Omental fat pad (tissue), 3 donors: ENCODE measurements at regions not wholly inside any gene's neighbourhood (a gene's known extent, or its start where the extent isn't known, plus 50 kb on each side); places are given as distances from the start of the nearest gene placed in this dataset.
"Not testable (repeated sequence)": the region's sequence is repeated elsewhere in the genome, so short reads cannot be mapped to it uniquely, and the experiment has no call there.

Experiments used
- ATAC-seq: fragments of 150-250 bp; one replicate; pipeline ENCODE4 v1.9.1; 2016; ENCODE audit warnings: mild to moderate bottlenecking, moderate library complexity; ENCODE audit not compliant: low FRiP score
- DNase-seq: peaks from one replicate; pipeline ENCODE4 v3.0.0-alpha.2; 2019; ENCODE audit warnings: low spot score
- CTCF ChIP-seq, 3 donors: fragments of 450-650 bp; IDR thresholded peaks; one replicate each; pipeline ENCODE4 v1.5.1; 2016 to 2017; ENCODE audit warnings: antibody characterized with exemption in 3 of 3, mild to moderate bottlenecking in 3 of 3, moderate library complexity in 2 of 3

DNA sequence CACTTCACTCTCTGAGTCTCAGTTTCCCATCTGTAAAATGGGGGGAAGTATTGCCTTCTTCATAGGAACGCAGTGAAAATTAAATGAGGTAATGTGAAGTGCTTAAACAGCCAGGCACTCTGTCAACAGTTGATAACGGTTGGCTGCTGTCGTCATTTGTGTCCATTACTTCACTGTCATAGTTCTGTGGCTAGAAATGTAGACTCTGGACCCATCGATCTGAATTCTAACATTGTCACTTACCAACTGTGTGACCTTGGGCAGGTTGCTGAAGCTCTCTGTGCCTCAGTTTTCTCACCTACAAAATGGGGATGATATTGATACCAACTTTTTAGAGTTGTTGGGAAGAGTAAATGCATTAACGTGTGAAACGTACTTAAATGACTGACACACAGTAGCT lies 152.6 kb downstream of the PTPRU start:
- no peak for TF ChIP-seq CTCF (IDR thresholded peaks at IDR 0.05)
- DNase-seq (no peak), ATAC-seq (no peak)

DNA sequence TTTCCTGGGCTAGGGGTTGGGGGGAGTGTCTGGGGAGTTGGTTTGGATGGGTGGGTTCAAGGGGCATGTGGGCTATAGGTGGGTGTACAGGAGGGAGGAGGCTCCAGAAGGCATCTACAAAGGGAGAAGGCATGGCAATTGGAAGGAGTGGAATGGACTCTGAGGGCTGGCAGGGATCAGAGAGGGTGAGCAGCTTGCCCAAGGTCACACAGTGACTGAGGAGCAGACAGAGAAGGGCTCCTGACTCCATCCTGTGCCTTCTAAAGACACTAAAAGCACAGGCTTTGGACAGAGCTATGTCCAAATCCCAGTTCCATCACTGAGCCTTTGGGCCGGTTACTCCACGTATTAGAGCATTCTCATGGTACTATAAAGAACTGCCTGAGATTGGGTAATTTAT lies 151.8 kb downstream of the PTPRU start:
- TF ChIP-seq CTCF (IDR thresholded peaks at IDR 0.05) = no peak
- DNase-seq = no peak
- ATAC-seq = no peak

- no peak for TF ChIP-seq CTCF (IDR thresholded peaks at IDR 0.05)
- DNase-seq = no peak
- ATAC-seq = no peak
Observed at GRCh38 chr1:29387210-29387609, 150.9 kb downstream of the PTPRU start.

- not testable (repeated sequence) for ATAC-seq, DNase-seq
Observed at GRCh38 chr1:29386453-29386852, 150.1 kb downstream of the PTPRU start.

DNA sequence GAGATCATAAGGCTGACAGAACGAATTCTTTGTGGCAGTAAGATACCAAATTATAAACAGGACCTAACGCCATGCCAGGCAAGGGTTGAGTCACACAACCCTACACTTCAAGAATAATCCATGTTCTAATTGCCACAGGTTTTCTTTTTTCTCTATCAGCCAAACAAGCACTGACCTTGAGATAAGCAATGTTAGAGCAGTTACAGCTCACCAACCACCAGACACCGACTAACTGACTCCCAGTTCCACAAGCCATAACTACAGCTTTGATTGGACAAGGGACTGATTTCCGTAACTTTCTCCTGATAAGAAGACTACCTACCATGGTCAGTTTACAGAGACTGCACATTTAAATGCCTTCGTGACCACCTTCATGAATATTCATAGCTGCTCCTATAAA lies 149.6 kb downstream of the PTPRU start:
- TF ChIP-seq CTCF (IDR thresholded peaks at IDR 0.05) = no peak
- ATAC-seq (no peak), DNase-seq (no peak)

GRCh38 chr1:29384496-29385015 lies 148.2 kb downstream of the PTPRU start:
- DNase-seq (no peak), ATAC-seq (no peak)
- TF ChIP-seq CTCF (IDR thresholded peaks at IDR 0.05) = no peak

DNA sequence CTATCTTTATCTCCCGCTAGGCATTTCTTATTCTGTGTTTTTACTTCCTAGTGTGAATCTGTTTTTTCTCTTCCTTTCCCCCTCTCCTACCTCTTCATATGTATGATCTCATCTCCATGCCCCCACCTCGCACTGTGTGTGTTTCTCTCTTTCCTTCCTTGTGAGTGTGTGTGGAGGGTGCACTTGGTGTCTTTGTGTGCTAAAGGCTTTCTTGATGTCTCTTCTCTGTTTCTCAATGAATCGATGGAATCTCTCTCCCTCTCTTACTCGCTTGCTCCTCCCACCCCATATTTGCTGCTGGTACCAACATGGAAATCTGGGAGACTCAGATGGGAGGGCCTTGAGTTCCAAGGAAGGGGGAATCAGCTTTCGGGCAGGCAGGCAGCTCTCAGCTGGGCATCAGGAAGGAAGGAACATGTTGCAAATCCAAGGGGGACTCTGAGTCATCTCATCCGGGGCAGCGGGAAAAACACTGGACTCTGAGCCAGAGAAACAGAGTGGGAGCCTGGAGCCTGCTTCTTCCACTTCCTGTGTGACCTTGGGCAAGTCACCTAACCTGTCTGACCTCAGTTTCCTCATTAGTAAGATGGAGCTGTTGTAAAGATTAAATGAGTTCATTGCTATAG lies 147.5 kb downstream of the PTPRU start:
- DNase-seq (no peak), ATAC-seq (no peak)
- no peak for TF ChIP-seq CTCF (IDR thresholded peaks at IDR 0.05)
